ENCODE measurements at regions not wholly inside any gene's neighbourhood (a gene's known extent, or its start where the extent isn't known, plus 50 kb on each side); places are given as distances from the start of the nearest gene placed in this dataset.

GRCh38 chr2:144598906-144599305 is 79.0 kb upstream of the ZEB2 start:
- no peak for DNase-seq (ENCODE audit: low spot score, unreplicated experiment)
- H3K27ac Mint-ChIP-seq: no peak overlapping the region
- H3K9me3 Mint-ChIP-seq (ENCODE audit: low read depth): peaks cover 4% of the 10 kb centered on the region
- TF ChIP-seq, protein P1, sequence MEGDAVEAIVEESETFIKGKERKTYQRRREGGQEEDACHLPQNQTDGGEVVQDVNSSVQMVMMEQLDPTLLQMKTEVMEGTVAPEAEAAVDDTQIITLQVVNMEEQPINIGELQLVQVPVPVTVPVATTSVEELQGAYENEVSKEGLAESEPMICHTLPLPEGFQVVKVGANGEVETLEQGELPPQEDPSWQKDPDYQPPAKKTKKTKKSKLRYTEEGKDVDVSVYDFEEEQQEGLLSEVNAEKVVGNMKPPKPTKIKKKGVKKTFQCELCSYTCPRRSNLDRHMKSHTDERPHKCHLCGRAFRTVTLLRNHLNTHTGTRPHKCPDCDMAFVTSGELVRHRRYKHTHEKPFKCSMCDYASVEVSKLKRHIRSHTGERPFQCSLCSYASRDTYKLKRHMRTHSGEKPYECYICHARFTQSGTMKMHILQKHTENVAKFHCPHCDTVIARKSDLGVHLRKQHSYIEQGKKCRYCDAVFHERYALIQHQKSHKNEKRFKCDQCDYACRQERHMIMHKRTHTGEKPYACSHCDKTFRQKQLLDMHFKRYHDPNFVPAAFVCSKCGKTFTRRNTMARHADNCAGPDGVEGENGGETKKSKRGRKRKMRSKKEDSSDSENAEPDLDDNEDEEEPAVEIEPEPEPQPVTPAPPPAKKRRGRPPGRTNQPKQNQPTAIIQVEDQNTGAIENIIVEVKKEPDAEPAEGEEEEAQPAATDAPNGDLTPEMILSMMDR (IDR thresholded peaks at IDR 0.05; ENCODE audit: unreplicated experiment): no peak
- H3K27me3 Mint-ChIP-seq: no peaks in the 10 kb centered on the region
- no peak overlapping the region for H3K4me3 Mint-ChIP-seq (ENCODE audit: low read depth)
- H3K4me1 Mint-ChIP-seq (ENCODE audit: low read depth): peaks cover 11% of the 10 kb centered on the region
- H3K36me3 Mint-ChIP-seq (ENCODE audit: insufficient read depth): no peaks in the 10 kb centered on the region

DNA sequence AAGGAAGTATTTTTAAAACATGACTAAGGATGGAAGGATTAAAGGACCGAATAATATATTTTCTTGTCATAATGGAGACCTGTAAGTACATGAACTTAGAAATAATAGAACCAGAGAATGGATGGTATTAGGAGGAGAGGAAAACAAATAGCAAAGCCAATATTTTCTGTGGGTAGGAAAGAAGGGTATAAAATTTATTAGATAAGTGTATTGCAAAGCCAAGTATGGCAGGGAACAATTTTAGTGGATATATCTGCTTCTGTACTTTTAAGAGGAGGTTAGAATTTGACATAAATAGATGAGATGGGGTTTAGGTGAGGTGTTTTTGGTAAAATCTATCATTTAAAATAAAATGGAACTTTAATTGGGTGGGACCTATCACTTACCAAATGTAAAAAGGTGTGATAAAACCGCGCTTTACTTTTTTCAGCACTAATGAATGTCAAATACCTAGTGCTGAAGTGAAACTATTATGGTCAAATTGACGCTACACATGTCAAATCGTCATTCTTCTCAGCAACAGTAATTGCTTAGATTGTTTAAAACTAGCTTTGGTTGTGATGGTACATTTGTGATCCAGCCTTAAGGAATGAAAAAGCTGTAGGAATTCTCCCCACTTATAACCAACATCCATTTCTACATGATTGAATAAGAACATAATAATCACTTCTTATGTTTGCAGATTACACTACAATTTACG is 78.1 kb upstream of the ZEB2 start:
- Mint-ChIP-seq H3K36me3 (ENCODE audit: insufficient read depth) (no peaks in the 10 kb centered on the region), H3K9me3 (ENCODE audit: low read depth) (peaks cover 4% of the 10 kb centered on the region), H3K4me3 (ENCODE audit: low read depth) (no peak overlapping the region), H3K27me3 (no peaks in the 10 kb centered on the region), H3K4me1 (ENCODE audit: low read depth) (peaks cover 11% of the 10 kb centered on the region), H3K27ac (no peak overlapping the region)
- no peak for DNase-seq (ENCODE audit: low spot score, unreplicated experiment)
- TF ChIP-seq, protein P1 (IDR thresholded peaks at IDR 0.05; ENCODE audit: unreplicated experiment): no peak

DNA sequence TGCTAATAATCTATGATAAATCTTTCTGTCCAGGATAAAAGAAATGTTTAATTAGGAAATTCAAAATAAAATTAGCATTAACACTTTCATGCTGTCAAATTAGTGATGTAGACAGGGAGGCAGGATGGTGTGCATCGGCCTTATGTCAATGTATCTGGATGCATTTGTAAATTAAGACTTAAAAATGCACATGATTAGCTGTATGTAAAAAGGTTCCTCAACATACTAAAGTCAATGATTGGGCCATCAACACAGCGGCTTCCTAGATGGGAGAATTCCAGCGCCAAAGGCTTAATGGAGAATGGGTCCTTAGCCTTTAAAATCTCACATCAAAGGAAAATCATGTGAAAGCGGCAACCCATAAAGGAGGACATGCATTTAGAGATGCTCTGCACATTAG is 77.5 kb upstream of the ZEB2 start:
- Mint-ChIP-seq H3K27ac (no peak overlapping the region), H3K27me3 (no peaks in the 10 kb centered on the region)
- TF ChIP-seq, protein P1 (IDR thresholded peaks at IDR 0.05; ENCODE audit: unreplicated experiment): no peak

DNA sequence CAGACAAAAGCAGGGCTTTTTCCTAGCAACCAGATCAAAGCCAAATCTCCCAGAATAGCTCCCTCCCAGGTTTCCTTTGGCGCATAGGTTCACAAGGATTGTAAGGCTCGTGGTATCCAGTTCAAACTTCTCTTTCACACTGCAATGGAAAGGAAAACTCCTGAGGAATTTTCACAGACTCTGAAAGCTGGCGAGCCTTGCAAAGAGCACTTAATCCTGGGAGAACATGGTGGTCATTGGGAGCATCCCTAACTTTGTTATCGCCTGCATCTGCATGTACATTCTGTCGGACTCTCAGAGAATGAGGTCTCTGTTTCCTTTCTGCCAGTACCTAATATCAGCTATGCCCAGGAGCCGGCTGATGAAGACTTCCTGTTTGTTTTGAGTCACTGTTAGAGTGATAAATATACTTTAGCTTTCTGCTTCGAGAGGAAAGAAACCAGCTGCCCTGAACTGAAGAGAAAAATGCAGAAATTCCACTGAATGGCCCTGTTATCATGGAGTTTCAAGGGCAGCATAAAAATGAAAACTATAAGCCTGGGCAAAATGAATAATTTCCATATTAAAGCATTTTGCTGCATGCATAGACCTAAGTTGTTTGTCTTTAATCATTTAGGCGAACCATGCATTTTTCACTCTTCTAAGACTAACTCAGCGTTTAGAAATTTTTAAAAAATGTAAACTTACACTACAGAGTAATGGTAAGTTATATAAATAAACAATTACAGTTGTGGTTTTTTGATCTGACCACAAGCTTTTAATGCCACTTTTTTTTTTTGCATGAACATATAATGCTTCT is 76.4 kb upstream of the ZEB2 start:
- Mint-ChIP-seq H3K9me3 (ENCODE audit: low read depth) (peaks cover 4% of the 10 kb centered on the region), H3K4me1 (ENCODE audit: low read depth) (peaks cover 11% of the 10 kb centered on the region), H3K27me3 (no peaks in the 10 kb centered on the region), H3K4me3 (ENCODE audit: low read depth) (no peak overlapping the region), H3K27ac (peak overlapping the region; percentile 40), H3K36me3 (ENCODE audit: insufficient read depth) (no peaks in the 10 kb centered on the region)
- no peak for DNase-seq (ENCODE audit: low spot score, unreplicated experiment)
- TF ChIP-seq, protein P1 (IDR thresholded peaks at IDR 0.05; ENCODE audit: unreplicated experiment): no peak

More for the DNA sequence above, 77.5 kb upstream of the ZEB2 start:
- Mint-ChIP-seq H3K4me3 (ENCODE audit: low read depth) (no peak overlapping the region), H3K4me1 (ENCODE audit: low read depth) (peaks cover 11% of the 10 kb centered on the region), H3K9me3 (ENCODE audit: low read depth) (peaks cover 4% of the 10 kb centered on the region), H3K36me3 (ENCODE audit: insufficient read depth) (no peaks in the 10 kb centered on the region)
- DNase-seq (ENCODE audit: low spot score, unreplicated experiment): no peak

DNA sequence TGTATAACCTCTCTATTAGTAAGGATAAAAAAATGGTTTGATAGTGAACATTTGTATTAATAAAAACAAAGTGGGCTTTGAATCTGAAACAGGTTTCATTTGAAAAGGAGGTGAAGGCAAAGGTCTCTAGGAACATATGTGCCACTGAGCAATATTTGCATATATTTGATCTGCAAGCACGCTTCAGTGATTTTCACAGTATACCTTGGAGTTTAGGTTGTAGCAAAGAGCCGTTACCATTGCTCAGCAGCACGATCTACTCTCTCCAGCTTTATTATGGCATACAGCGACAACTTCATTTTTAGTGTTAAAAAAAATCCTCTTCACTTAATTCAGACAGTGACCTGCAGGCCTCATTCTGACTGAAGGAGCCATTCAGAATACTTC is 75.8 kb upstream of the ZEB2 start:
- H3K27me3 Mint-ChIP-seq: no peaks in the 10 kb centered on the region
- no peaks in the 10 kb centered on the region for H3K36me3 Mint-ChIP-seq (ENCODE audit: insufficient read depth)
- H3K27ac Mint-ChIP-seq: peak overlapping the region; percentile 40
- H3K4me1 Mint-ChIP-seq (ENCODE audit: low read depth): peaks cover 11% of the 10 kb centered on the region
- TF ChIP-seq, protein P1 (IDR thresholded peaks at IDR 0.05; ENCODE audit: unreplicated experiment): no peak
- DNase-seq (ENCODE audit: low spot score, unreplicated experiment): no peak
- peaks cover 4% of the 10 kb centered on the region for H3K9me3 Mint-ChIP-seq (ENCODE audit: low read depth)
- H3K4me3 Mint-ChIP-seq (ENCODE audit: low read depth): no peak overlapping the region

Measured in progenitor cell of endocrine pancreas (in vitro differentiated cells).